GM18868 (cell line): ENCODE measurements at regions not wholly inside any gene's neighbourhood (a gene's known extent, or its start where the extent isn't known, plus 50 kb on each side); places are given as distances from the start of the nearest gene placed in this dataset.
A peak's percentile ranks its signal among the peaks of the same experiment; 100 is the strongest.

ENCODE experiments used
- ATAC-seq: cut with Tn5 transposase; IDR thresholded peaks from one replicate; pipeline ENCODE4 v1.9.1; 2021; ENCODE audit warnings: mild to moderate bottlenecking, moderate library complexity; ENCODE audit not compliant: unreplicated experiment

DNA sequence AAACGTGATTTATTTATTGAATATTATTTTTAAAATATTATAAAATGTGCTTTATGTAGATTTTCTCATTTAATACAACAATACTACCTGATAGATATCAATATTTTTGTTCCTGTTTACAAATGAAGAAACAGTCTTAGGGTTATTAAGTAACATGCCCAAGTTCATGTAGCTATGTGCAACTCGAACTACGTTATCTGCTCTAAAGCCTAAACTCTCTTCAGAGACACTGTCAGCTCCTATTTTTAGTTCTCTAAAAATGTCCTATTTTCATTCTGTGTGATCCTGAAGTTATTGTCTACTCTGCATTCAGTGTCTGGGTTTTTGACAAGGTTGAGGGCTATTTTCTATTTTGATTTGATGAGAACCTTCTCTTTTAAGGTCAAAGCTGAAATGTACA, 550.1 kb upstream of the B3GALT2 start:
- no peak for ATAC-seq

DNA sequence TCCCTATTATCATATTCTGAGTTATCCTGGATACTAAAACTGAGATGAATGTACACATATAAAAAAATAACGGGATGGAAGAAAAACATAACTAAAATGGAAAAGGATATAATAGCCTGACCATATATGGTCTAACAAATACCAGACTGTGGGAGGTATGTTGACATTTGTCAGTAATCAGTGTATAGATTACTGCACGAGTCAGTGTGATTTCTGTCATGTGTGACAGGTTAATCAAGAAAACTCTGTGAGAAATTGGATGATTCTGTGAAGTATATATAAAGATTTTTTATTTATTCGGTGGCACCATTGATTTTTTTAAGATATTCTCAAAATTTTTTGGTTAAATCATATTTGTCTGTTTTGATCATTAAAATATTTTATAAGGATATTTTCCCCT, 547.3 kb upstream of the B3GALT2 start:
- ATAC-seq, result no peak

DNA sequence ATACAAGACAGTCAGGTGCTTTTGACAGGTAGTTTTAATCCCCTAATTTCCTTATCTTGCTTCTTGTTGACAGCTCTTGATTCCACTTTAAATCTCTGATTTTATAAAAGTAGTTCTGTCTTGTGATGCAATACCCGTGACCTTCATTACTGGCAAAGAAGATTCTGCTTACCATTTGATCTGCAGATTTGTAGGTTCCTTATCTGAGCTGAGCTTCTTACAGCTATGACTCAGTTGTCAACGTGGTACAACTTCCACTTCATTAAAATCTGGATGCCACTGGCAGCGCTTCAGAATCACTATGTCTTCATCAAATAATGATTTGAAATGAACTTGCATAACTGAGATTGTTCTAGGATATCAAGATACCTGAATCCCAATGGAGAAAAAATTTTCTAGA, 543.6 kb upstream of the B3GALT2 start:
- no peak for ATAC-seq

DNA sequence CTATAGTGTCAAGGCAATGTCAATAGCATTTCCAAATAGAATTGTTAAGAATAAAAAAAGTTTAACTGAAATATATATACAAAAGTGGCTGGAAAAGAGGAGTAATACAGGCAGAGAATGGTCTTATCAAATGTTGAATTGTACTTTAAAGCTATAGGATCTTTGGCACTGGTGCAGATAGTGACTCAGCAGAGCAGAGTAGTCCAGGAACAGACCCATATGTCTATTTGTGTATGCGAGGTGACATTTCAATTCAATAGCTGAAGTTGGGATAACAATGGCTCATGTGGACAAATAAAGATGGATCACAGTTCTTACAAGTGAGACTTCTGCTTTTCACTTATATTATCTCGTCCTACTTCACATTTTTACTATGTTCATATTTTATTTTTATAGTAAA, 543.0 kb upstream of the B3GALT2 start:
- no peak for ATAC-seq

DNA sequence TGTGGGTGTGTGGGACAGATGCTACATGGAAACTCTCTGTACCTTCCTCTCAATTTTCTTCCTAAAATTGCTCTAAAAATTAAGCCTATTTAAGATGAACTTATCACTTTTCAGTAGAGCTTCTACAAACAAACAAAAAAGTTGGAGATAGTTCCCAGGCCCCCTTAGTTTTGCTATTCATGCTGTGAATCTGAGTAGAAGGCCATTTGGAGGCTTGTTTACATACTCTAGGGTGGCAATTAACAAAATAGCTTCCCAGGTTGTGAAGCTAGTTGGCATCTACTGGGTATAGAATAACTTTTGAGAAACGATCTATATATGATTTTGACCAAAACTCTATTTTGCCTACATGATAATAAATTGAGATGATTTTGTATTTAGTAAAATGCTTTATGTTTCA, 541.4 kb upstream of the B3GALT2 start:
- ATAC-seq, result no peak

DNA sequence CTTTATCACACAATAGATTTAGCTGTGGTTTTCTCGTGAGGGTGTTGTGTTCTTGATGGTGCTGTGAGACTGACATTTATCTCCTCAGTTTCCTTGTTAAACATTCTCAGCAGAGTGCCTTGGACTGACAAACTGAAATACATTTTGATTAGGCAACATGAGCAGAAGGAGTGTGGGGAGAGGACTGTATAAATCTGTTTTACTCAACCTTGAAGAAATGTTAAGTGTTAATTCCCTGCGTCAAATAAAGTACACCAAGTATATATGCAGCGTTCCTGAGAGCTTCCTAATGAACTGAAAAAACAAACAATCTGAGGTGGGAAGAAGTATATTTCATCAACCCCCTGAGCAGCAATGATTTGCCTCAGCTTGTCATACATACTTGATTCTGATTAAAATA, 540.3 kb upstream of the B3GALT2 start:
- ATAC-seq, result no peak

DNA sequence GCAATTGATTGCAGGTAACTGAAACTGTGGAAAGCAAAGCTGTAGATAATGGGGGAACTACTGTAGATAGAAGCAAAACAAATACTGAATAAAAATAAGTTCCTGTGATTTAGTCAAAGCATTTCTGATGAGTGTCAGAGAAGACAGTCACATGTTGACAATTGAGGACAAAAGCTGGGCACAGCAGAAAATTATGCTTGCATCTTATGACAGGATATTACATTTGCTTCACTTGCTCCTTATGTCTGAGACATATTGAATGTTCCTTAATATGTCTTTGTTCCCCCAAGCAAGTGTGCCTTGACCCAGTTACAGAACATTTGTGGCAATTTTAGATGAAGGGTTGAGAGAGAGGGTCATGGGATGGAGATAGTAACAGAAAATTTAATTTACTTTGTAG, 526.0 kb upstream of the B3GALT2 start:
- ATAC-seq, result no peak

DNA sequence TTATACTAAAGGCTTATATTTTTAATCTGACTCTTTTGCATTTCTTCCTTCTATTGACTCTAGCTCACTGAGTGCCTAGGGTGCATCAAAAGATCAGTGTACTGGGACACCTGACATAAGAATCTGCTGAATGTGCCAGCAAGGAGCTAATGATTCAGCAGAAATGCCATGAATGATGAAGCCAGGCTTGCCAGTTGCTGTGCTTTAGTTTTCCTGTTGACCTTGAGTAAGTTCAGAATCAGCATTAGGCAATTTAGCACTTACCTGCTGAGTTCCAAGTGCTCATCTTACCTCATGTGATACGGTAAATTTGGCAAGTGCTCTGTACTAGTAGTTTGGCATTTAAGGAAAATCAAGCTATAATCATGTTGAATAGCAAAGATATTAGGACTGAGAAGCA, 523.2 kb upstream of the B3GALT2 start:
- ATAC-seq, result no peak

DNA sequence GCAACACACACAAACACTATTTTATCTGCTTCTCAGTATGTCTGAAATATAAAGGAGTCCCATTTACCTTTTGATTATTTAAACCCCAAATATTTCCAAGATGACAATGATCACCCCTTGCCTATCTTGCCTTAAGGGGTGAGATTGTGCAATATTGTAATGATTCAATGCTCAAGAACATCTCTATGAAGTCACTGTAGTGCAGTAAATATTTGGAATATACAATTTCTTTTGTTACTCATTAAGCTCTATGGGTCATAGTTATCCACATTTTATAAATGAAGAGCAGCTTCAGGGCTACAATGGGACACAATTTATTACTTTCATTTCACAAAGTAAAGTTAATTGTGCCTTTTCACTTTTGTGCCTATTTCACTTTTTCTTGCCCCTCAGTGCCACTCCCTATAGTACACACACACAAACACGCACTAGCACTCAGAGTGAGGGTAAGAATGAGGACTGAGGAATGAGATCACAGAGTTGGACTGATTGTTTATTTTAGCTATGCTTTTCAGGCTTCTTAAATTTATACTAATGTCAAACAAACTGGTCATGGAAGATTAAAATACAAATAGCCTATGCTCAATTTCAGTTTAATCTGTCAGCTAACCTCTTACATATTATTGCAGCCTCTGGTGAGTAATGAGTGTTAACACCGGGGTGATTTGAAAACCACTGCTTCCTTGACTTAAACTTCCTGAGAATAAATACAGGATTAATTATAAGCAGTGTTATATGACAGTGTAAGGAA, 521.0 kb upstream of the B3GALT2 start:
- no peak for ATAC-seq

DNA sequence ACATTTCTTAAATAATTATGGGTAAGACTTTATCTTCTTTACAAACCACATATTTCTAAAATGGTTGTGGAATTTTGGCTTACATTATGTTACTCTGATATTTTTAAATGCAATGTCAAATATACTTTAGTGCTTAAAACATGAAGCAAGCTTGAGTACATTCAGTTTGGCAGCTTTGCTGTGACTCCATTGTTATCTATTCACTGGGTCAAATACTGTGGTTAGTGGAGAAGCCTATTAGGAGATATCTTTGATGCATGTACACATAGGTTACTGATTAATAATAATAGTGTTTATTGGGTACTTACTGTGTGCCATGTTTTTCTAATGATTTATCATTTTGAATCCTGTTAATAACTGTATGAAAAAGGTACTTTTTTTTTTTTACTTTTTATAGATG, 520.4 kb upstream of the B3GALT2 start:
- ATAC-seq, result no peak

DNA sequence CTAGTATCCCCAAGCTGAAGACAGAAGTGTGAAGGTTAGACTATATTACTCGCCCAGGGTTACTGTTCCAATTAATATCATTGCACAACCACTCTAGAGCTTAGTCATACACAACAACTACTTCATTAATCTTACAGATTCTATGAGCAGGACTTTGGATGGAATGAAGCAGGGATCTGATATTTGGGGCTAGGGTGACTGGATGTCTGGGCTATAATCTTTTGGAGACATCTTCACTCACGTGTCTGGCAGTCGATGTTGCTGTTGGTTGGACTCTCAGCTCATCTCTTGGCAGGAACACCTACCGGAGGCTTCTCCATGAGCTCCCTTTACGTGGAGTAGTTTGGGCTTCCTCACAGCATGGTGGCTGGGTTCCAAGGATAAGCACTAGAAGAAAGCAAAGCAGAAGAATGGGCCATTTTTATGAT, 519.2 kb upstream of the B3GALT2 start:
- no peak for ATAC-seq

DNA sequence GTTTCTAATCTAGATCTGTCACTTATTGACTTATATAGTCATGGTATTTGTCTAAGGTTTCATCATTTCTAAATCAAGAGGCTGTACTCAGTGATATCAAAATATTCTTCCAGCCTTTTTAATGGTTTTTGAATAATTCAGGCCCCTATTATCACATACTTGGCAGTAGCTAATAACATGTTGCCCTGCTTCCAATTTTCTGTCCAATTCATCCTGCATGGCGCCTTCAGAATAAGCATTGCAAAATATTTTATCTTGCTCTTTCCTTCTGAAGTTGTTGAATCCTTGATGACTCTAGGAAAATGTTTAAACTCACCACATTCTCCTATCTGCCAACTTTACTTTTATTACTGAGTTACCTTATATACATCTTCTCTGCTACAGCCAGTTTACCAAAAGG, 517.2 kb upstream of the B3GALT2 start:
- no peak for ATAC-seq

DNA sequence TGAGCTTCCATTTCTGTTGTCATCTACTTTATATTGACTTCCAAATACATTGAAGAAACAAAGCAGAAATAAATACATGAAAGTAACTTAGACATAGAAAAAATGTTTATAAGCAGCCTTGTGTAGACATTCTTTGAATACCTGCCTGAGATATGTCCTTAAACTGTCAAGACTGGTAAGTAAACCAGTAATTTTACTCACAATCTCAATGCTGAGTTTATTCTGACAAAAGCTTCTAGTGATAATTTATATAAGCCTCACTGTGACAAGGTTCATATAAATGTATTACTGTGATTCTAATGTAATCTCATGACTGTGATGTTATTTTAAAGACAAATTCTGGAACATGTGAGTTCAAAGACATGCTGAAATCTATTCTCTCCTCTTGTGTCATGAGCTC, 516.7 kb upstream of the B3GALT2 start:
- ATAC-seq, result no peak

DNA sequence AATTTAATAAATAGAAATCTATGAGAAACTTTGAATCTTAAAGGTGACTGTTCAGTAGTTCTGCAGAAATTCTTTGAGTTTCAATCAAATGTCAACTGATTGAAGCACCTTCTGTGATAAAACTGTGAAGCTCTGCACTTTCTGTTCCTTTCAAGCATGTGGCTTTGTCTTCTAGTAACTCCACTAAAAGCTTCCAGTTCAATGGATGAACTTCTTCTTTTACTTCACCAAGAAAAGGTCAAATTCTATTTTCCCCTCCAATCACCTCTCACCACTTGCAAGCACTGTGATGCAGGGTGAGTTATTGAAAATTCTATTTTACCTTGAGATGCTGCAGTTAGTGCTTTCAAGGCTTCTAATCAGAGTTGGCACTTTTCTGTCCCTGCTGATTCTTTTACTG, 515.3 kb upstream of the B3GALT2 start:
- no peak for ATAC-seq

DNA sequence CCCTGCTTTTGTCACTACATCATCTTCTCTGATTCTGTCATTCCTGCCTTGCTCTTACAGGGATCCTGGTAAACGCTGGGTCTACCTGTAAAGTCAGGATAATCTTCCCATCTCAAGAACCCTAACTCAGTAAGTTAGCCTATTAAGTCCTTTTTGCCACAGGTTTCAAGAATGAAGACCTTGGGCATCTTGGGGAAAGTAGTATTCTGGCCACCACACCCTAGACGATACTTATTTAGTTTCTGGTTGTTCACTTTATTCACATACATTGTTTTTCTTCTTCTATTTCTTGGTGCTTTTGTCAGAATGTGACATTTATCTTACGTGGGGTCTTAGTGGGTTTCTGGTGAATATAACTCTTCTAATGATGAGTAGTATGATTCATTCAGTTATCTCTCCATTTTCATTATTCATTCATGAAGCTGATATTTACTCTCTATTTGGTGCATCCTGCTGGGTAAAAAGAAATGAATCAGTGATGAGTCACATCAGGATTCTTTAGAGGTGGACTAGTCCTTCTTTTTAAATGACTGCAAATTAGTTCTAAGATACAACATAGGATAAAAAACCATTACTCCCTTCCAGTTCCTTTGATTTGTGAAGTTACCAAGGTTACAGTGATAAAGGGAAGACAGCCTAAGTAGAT, 514.4 kb upstream of the B3GALT2 start:
- ATAC-seq, result peak; percentile 56

DNA sequence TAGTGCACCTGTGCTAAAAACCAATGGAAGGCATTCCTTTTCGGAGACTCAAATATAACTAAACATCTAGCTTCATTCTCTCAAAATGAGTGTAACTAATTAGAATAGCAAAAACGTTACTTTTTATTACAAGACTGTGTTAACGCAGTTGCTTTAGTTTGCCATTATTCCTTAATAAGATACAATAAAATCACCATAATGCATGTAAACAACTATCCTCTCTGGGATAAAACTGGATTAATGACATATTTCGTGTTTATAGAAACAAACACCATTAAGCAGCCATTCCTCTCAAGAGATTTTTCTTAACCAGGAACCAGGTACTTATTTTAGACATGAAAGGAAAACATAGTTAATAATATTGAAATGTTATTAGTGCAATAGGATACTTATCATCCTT, 512.8 kb upstream of the B3GALT2 start:
- no peak for ATAC-seq

DNA sequence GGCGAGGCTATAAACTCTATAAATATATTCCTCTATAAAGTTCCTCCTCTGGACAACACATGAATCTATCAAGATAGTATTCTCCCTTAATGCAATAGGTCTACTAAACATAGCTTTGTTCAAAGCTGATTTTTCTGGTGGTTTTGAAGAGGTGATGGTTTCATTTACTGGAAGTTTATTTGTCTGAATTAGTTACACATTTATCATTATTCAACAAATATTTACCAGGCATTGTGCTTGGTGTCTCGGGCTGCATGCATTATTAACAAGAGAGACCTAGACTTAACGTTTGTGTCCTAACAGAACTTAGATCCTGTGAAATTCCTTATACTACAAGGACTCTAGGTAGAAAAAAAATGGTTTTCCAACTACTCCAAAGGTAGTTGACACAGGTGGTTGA, 511.4 kb upstream of the B3GALT2 start:
- ATAC-seq, result no peak

DNA sequence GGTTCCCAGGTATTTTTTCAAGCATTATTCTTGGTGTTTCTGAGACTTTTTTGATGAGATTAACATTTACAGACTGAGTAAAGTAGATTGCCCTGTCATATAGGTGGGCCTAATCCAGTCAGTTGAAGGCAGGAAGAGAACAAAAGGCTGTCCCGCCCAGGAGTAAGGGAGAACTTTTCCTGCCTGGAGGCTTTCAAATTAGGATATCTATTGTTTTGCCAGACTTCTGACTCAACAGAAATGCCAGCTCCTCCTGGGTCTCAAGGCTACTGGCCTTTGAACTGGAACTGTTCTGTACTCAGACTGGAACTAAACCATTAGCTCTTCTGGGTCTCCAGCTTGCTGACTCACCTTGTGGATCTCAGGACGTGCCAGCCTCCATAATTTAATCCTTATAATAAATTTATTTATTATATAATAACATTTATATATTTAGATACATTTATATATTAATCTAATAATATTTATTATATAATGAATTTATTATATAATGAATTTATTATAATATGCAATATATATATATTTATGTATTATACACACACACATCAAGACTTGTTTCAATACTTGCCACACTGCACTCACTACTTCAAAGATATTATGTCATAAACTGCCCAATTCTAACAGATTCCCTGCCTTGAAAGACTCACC, 510.8 kb upstream of the B3GALT2 start:
- ATAC-seq, result no peak

DNA sequence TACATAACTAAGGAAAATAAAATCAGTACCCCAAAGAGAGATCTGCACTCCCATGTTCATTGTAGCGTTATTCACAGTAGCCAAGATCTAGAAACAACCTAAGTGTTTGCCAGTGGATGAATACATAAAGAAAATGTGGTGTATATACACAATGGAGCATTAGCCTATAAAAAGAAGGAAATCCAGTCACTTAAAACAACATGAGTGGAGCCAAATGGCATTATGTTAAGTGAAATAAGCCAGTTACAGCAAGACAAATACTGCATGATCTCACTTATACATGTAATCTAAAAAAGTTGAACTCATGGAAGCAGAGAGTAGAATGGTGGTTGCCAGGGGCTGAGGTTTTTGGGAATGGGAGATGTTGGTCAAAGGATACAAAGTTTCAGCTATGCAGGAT, 508.3 kb upstream of the B3GALT2 start:
- ATAC-seq, result no peak

DNA sequence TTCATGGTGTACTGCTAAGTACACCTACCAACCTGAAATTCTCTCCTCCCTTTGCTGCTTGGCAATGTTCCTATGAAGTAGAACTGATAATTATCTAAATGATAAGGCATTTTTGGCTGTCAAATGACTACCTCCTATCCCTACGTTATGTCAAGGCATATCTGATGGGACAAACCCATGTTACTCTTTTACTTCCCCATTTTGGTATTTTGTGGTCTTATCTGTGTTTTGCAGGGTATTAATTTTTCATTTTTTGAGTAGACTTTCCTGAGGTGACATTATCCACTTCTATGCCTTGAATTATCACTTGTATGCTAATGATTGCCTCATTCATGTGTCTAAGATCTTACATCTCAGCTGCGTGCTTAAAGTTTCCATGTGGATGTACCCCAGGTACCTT, 499.6 kb upstream of the B3GALT2 start:
- ATAC-seq, result peak; percentile 66

DNA sequence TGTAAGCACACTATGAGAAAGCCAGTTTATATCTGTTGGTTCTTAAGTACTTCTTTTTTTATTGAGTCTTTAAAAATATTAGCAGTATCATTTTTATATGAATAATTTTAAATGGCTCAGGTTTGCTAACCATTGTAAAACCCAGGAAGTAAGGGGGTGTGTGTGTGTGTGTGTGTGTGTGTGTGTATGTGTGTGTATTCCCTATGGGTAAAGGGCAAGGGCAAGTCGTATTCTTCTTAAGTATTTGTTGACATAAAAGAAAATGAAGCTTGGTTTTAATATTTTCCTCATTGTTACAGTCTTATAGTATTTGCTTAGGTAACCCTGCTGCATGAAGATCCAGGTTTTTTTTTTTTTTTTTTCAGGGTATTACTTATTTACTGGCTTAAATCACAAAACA, 495.0 kb upstream of the B3GALT2 start:
- no peak for ATAC-seq

DNA sequence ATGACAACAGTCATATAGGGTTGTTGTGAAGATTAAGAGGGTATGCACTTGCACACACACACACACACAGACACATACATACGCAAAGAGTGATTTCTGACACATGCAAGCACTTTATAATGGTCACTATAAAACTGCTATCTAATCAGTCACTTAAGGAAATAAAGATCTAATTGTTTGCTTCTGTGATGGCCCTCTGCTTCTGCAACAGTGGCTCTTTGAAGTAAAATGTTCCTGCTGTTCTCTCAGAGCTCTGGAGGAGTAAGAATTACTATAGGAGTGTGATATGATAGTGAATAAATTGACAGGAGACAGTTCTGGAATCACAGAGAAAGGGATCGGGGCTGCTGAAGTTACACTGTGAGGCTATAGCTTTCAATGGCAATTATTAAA, 494.5 kb upstream of the B3GALT2 start:
- ATAC-seq, result no peak
